ENCODE measurements at regions not wholly inside any gene's neighbourhood (a gene's known extent, or its start where the extent isn't known, plus 50 kb on each side); places are given as distances from the start of the nearest gene placed in this dataset.

GRCh38 chr11:80462211-80462610 lies 1021.4 kb upstream of the TENM4 start:
- H3K9me3 ChIP-seq (ENCODE audit: low read length) = no peaks in the 10 kb centered on the region; the same call in 1 of the 2 replicates
- no peaks in the 10 kb centered on the region; the same call in 1 of the 2 replicates for H4K20me1 ChIP-seq (ENCODE audit: insufficient read depth, low read length)
- POLR2A ChIA-PET = no interaction called here
- no peak overlapping the region for H3K27ac ChIP-seq (ENCODE audit: extremely low read length, insufficient read depth, low read length)
- no peaks in the 10 kb centered on the region for H3K4me1 ChIP-seq (ENCODE audit: insufficient read depth, low read length)
- TF ChIP-seq SMARCE1 (IDR thresholded peaks at IDR 0.05; ENCODE audit: borderline replicate concordance) (no peak), ZNF256 (CRISPR knock-in tag; conservative IDR thresholded peaks at IDR 0.05) (no peak), ZNF557 (CRISPR knock-in tag; IDR thresholded peaks at IDR 0.05) (no peak), ZNF639 (CRISPR knock-in tag; conservative IDR thresholded peaks at IDR 0.05) (no peak), ZNF335 (CRISPR knock-in tag; IDR thresholded peaks at IDR 0.05) (no peak), ZNF615 (CRISPR knock-in tag; IDR thresholded peaks at IDR 0.05; ENCODE audit: borderline replicate concordance) (no peak), ZNF562 (CRISPR knock-in tag; IDR thresholded peaks at IDR 0.05; ENCODE audit: borderline replicate concordance) (no peak), ZNF724P (CRISPR knock-in tag; IDR thresholded peaks at IDR 0.05; ENCODE audit: borderline replicate concordance) (no peak), ZNF816 (CRISPR knock-in tag; IDR thresholded peaks at IDR 0.05; ENCODE audit: borderline replicate concordance) (no peak), RNF219 (CRISPR knock-in tag; IDR thresholded peaks at IDR 0.05) (no peak), MXI1 (IDR thresholded peaks at IDR 0.05; ENCODE audit: borderline replicate concordance, low read depth, low read length) (no peak), ERF (CRISPR knock-in tag; IDR thresholded peaks at IDR 0.05) (no peak), ZNF337 (CRISPR knock-in tag; IDR thresholded peaks at IDR 0.05; ENCODE audit: borderline replicate concordance, low read depth) (no peak), ZNF674 (CRISPR knock-in tag; IDR thresholded peaks at IDR 0.05; ENCODE audit: low read depth) (no peak), ZNF800 (CRISPR knock-in tag; IDR thresholded peaks at IDR 0.05) (no peak), ZNF20 (CRISPR knock-in tag; IDR thresholded peaks at IDR 0.05) (no peak), FOXP1 (IDR thresholded peaks at IDR 0.05) (no peak), FOXP1 (CRISPR knock-in tag; IDR thresholded peaks at IDR 0.05) (no peak), ZNF503 (CRISPR knock-in tag; IDR thresholded peaks at IDR 0.05) (no peak), MLLT10 (CRISPR knock-in tag; IDR thresholded peaks at IDR 0.05) (no peak), ZBTB42 (CRISPR knock-in tag; IDR thresholded peaks at IDR 0.05) (no peak)
- H3K36me3 ChIP-seq (replicated peaks in 1 of 2; ENCODE audit: control insufficient read depth in 1 of 2, insufficient read depth in 2 of 2, low read length in 2 of 2) = no peaks in the 10 kb centered on the region
- no peak overlapping the region for H2AFZ ChIP-seq (ENCODE audit: low read length)
- FAIRE-seq = no peak
- in situ Hi-C loops (cut with HindIII; ENCODE audit: extremely low pct_ligation_motif_present, low pct_unique_long_range_greater_than_20kb) (no loop called here), intact Hi-C loops (cut with micrococcal nuclease; ENCODE audit: unreplicated experiment) (no loop called here)
- CTCF ChIA-PET (ENCODE audit: low intra/inter-chr PET ratio, low total read pairs) = no interaction called here
- no peak overlapping the region for H3K9ac ChIP-seq (ENCODE audit: insufficient read depth, low read depth, low read length)
- BruUV-seq (replicated peaks) = no TSS peak
- no peak for DNase-seq (ENCODE audit: low spot score)
- 0% methylated on average over 3 of the region's 3 CpGs for WGBS (ENCODE audit: low lambda C conversion rate)
- H3K4me3 ChIP-seq (replicated peaks in 1 of 3; ENCODE audit: insufficient read depth in 1 of 3, low read depth in 2 of 3, low read length in 3 of 3) = no peak overlapping the region
- no peak overlapping the region for H3K4me2 ChIP-seq (ENCODE audit: low read depth, low read length)
- no peaks in the 10 kb centered on the region for H3K27me3 ChIP-seq (ENCODE audit: control insufficient read depth in 1 of 2, insufficient read depth in 2 of 2, low read length in 2 of 2)
- H3K79me2 ChIP-seq (ENCODE audit: insufficient read depth, low read length) = no peaks in the 10 kb centered on the region
- ATAC-seq = no peak
